ENCODE measurements at regions not wholly inside any gene's neighbourhood (a gene's known extent, or its start where the extent isn't known, plus 50 kb on each side); places are given as distances from the start of the nearest gene placed in this dataset.

DNA sequence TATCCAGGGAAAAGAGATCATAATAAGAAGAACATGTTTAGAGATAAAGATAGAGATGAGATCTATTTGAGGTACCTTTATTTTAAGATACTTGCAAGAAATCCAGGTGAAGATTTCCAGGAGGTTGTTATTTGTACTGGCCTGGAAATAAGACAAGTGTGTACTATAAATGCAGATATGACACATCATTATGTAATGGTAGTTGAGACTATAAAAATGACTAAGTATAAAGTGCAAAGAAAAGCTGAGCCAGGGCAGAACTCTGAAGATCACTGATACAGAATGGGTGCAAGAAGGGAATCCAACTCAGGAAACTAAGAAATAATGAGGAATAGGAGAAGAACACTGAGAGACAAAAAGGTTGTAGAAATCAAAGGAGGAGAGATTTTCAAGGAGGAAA lies 378.2 kb upstream of the PBX1 start:
- H3K9me3 Mint-ChIP-seq: peaks cover 16% of the 10 kb centered on the region
- H3K27ac Mint-ChIP-seq: no peak overlapping the region

DNA sequence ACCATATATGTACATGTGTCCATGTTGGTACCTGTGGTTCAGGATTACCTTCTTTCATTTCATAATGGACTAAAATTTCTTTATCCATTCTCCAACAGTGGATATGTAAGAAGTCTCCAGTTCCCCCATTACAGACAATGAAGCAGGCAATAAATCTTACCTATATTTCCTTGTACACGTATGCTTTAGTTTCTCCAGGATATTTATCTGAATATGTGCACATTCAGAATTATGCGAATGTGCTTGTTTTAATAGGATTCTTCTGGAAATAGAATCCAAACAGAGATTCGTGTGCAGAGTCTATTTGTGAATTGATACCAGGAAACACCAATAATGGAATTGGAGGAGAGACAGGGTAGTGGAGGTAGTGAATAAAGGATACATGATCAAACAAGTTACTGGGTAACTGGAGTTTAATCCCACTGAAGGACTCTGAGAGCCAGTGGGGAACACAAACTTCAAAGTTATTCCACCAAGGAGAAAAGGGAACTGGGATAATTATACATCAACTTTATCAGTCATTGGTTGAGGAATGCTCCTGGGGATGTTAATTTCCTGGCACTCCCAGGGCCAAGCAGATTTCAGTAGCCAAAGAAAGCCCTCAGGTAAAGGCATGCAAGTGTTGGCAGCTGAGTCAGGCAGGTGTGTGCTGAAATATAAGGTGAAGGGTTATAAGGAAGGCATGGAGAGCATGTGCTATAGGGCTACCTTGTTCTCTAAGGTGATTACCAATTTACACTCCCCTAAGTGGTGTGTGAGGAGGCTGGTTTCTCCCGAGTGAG lies 374.9 kb upstream of the PBX1 start:
- DNase-seq (ENCODE audit: low spot score) (no peak), ATAC-seq (no peak)
- no peak overlapping the region for H3K4me3 Mint-ChIP-seq
- no peaks in the 10 kb centered on the region for H3K36me3 Mint-ChIP-seq
- no peaks in the 10 kb centered on the region for H3K4me1 Mint-ChIP-seq (ENCODE audit: low read depth in 2 of 2)
- H3K27ac Mint-ChIP-seq: no peak overlapping the region
- peaks cover 16% of the 10 kb centered on the region for H3K9me3 Mint-ChIP-seq
- no peaks in the 10 kb centered on the region for H3K27me3 Mint-ChIP-seq

More for the DNA sequence above, 378.2 kb upstream of the PBX1 start:
- ATAC-seq (no peak), DNase-seq (ENCODE audit: low spot score) (no peak)
- no peaks in the 10 kb centered on the region for H3K4me1 Mint-ChIP-seq (ENCODE audit: low read depth in 2 of 2)
- no peaks in the 10 kb centered on the region for H3K27me3 Mint-ChIP-seq
- no peak overlapping the region for H3K4me3 Mint-ChIP-seq
- no peaks in the 10 kb centered on the region for H3K36me3 Mint-ChIP-seq

DNA sequence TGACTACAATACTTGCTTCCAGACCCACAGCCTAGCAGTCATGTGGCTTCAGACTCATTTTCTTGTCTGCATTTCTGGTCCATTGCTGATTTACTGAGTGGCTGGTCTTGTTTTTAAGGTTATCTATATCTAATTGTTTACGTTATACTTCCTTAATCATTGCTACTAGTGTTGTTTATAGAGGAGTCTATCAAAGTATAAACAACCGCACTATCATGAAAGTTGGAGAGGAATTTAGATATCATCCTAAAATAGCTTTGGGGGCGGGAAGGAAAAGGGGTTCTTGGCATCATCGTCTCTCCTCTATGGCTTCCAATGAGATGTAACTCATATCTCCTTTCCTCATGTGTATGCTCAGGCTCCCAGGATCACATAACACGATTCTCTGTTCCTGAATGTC lies 372.1 kb upstream of the PBX1 start:
- Mint-ChIP-seq H3K27ac (no peak overlapping the region), H3K27me3 (no peaks in the 10 kb centered on the region), H3K9me3 (peaks cover 13% of the 10 kb centered on the region), H3K4me1 (ENCODE audit: low read depth in 2 of 2) (no peaks in the 10 kb centered on the region), H3K4me3 (no peak overlapping the region), H3K36me3 (no peaks in the 10 kb centered on the region)
- DNase-seq (ENCODE audit: low spot score) (no peak), ATAC-seq (no peak)

DNA sequence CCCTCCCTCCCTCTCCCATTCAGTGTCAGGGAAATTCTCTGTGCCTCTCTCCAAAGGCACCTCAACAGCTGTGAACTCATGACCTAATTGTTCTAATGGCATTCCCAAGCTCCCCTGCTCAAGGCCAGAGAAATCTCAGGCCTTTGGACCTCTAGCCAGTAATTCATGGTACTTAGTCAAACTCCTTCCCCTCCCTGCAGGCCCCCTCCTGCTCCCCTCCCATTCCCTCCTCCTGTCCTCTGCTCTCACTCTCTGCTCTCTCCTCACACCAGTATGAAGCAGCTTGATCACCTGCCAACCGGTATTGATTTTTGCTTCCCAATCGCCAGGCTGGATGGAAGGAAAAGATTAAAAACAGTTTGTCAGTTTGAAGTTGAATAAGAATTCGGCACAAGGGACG lies 370.5 kb upstream of the PBX1 start:
- no peaks in the 10 kb centered on the region for H3K27me3 Mint-ChIP-seq
- H3K36me3 Mint-ChIP-seq: no peaks in the 10 kb centered on the region
- ATAC-seq: no peak

DNA sequence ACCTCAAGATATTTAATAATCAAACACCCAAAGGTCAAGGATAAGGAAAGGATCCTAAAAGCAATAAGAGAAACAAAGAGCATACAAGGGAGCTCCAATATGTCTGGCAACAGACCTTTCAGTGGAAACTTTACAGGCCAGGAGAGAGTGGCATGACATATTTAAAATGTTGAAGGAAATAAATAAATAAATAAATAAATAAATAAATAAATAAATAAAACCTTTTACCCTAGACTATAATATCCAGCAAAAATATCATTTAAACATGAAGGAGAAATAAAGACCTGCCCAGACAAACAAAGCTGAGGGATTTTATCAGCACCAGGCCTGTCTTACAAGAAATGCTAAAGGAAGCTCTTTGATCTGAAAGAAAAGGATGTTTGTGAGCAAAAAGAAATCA lies 367.8 kb upstream of the PBX1 start:
- Mint-ChIP-seq H3K36me3 (no peaks in the 10 kb centered on the region), H3K4me3 (no peak overlapping the region)

More for the DNA sequence above, 370.5 kb upstream of the PBX1 start:
- Mint-ChIP-seq H3K9me3 (peaks cover 22% of the 10 kb centered on the region), H3K4me1 (ENCODE audit: low read depth in 2 of 2) (no peaks in the 10 kb centered on the region), H3K4me3 (no peak overlapping the region), H3K27ac (no peak overlapping the region)
- DNase-seq (ENCODE audit: low spot score): no peak

DNA sequence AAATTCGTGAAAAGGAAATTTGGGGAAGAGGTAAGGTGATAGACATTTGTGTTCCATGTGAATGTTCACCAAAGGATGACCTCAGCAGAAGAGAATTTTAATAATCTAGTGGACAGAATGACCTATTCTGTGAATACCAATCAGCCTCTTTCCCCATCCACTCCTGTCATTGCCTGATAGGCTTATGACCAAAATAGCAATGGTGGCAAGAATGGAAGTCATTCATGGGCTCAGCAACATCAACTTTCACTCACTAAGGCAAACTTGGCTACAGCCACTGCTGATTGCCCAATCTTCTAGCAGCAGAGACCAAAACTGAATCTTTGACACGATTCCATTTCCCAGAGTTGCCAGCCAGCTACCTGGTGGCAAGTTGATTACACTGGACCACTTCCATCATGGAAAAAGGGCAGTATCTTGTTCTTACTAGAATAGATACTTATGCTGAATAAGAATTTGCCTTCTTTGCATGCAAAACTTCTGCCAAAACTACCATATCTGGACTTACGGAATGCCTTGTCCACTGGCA lies 348.7 kb upstream of the PBX1 start:
- Mint-ChIP-seq H3K9me3 (peaks cover 4% of the 10 kb centered on the region), H3K27ac (no peak overlapping the region), H3K4me3 (no peak overlapping the region), H3K27me3 (no peaks in the 10 kb centered on the region), H3K36me3 (no peaks in the 10 kb centered on the region), H3K4me1 (ENCODE audit: low read depth in 2 of 2) (no peaks in the 10 kb centered on the region)
- no peak for ATAC-seq
- DNase-seq (ENCODE audit: low spot score): no peak

More for the DNA sequence above, 367.8 kb upstream of the PBX1 start:
- DNase-seq (ENCODE audit: low spot score) (no peak), ATAC-seq (no peak)
- H3K27ac Mint-ChIP-seq: no peak overlapping the region
- no peaks in the 10 kb centered on the region for H3K4me1 Mint-ChIP-seq (ENCODE audit: low read depth in 2 of 2)
- H3K9me3 Mint-ChIP-seq: peaks cover 14% of the 10 kb centered on the region
- no peaks in the 10 kb centered on the region for H3K27me3 Mint-ChIP-seq

DNA sequence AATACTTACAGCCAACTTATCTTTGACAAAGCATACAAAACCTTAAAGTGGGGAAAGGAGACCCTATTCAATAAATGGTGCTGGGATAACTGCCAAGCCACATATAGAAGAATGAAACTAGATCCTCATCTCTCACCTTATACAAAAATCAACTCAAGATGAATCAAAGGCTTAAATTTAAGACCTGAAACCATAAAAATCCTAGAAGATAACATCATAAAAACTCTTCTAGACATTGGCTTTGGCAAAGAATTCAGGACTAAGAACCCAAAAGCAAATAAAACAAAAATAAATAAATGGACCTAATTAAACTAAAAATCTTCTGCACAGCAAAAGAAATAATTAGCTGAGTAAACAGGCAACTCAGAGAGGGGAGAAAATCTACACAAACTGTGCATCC lies 335.6 kb upstream of the PBX1 start:
- H3K27me3 Mint-ChIP-seq: no peaks in the 10 kb centered on the region
- H3K36me3 Mint-ChIP-seq: peaks cover 6% of the 10 kb centered on the region
- no peak overlapping the region for H3K27ac Mint-ChIP-seq
- ATAC-seq: no peak
- no peak for DNase-seq (ENCODE audit: low spot score)
- no peak overlapping the region for H3K4me3 Mint-ChIP-seq
- H3K9me3 Mint-ChIP-seq: peaks cover 12% of the 10 kb centered on the region
- no peaks in the 10 kb centered on the region for H3K4me1 Mint-ChIP-seq (ENCODE audit: low read depth in 2 of 2)

DNA sequence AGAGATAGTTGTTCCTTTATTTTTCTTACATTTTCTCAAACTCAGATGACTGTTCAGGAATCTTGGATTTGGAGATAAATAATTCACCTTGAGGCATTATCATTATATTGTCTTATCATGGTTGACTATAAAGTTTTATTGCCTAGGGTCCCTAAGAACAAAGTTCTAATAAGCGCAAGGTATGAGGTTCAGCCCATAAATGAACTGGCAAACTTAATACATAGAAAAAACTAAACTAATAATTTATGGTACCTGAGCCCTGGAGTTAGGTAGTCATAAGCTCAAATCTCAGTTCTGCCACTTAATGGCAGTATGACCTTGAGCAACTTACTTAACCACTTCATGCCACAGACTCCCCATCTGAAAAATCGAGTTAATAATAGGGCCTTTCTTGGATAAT lies 334.0 kb upstream of the PBX1 start:
- H3K36me3 Mint-ChIP-seq: no peaks in the 10 kb centered on the region
- no peak overlapping the region for H3K4me3 Mint-ChIP-seq
- no peaks in the 10 kb centered on the region for H3K27me3 Mint-ChIP-seq
- H3K27ac Mint-ChIP-seq: no peak overlapping the region
- DNase-seq (ENCODE audit: low spot score) (no peak), ATAC-seq (no peak)
- H3K4me1 Mint-ChIP-seq (ENCODE audit: low read depth in 2 of 2): no peaks in the 10 kb centered on the region
- H3K9me3 Mint-ChIP-seq: peaks cover 14% of the 10 kb centered on the region

DNA sequence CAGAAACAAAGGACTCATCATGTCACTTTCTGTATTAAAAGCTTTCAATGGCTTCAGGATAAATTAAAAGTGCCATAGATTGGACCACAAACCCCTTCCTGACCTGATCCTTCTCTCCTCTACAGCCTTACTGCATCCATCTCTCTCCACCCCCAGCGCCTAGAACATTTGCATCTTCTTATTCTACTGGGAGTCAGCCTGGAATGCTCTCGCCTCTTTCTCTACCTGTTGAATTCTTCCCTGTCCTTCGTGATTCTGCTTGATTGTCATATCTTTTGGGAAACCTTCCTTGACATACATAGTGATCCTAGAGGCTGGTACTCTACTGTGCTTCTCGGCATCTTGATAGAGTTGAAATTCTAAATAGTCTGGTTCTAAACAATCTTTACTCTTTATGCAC lies 332.0 kb upstream of the PBX1 start:
- no peaks in the 10 kb centered on the region for H3K4me1 Mint-ChIP-seq (ENCODE audit: low read depth in 2 of 2)
- H3K4me3 Mint-ChIP-seq: no peak overlapping the region
- DNase-seq (ENCODE audit: low spot score) (no peak), ATAC-seq (no peak)
- H3K36me3 Mint-ChIP-seq: no peaks in the 10 kb centered on the region
- H3K27ac Mint-ChIP-seq: no peak overlapping the region
- no peaks in the 10 kb centered on the region for H3K27me3 Mint-ChIP-seq
- H3K9me3 Mint-ChIP-seq: peaks cover 17% of the 10 kb centered on the region

DNA sequence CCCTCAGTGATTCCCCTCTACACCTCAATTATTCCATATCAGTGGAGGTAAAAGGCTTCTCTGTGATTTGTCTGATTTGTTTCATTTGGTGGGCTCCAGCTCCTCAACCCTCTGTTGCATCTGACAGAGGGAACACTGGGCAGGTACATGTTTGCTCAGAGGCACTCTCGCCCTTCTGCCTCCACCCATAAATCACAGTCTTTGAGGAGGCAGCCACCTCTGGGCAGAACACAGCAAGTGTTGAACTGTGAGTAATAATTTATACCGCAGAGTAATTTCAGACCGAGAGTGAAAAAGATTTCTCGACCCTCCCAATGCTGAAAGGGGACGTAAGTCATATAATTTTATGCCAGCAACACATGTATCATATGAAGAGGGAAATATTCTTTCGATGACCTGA lies 330.1 kb upstream of the PBX1 start:
- DNase-seq (ENCODE audit: low spot score) (no peak), ATAC-seq (no peak)
- H3K4me3 Mint-ChIP-seq: no peak overlapping the region
- no peaks in the 10 kb centered on the region for H3K36me3 Mint-ChIP-seq
- H3K27me3 Mint-ChIP-seq: no peaks in the 10 kb centered on the region
- H3K9me3 Mint-ChIP-seq: peaks cover 20% of the 10 kb centered on the region
- no peak overlapping the region for H3K27ac Mint-ChIP-seq
- H3K4me1 Mint-ChIP-seq (ENCODE audit: low read depth in 2 of 2): no peaks in the 10 kb centered on the region

DNA sequence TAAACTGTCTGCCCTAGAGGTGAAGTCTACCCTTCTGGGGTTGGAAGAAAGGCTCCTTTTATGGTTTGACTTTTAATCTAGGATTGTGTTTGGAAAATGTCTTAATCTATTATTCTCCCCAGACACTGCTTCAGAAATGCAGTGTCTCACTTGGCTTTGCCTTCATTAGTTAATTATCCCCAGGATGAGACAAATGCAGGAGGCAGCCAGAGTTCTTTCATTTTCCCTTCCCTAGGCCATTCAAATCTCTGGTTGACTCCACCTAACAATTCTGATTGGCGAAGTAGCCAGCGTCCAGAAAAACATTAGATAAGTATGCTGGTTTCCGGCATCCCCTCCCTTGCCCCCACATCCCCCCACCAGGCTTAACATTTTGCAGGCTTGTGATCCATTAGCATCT lies 325.8 kb upstream of the PBX1 start:
- H3K36me3 Mint-ChIP-seq: no peaks in the 10 kb centered on the region
- DNase-seq (ENCODE audit: low spot score) (no peak), ATAC-seq (no peak)
- peaks cover 10% of the 10 kb centered on the region for H3K9me3 Mint-ChIP-seq
- no peaks in the 10 kb centered on the region for H3K27me3 Mint-ChIP-seq
- no peak overlapping the region for H3K27ac Mint-ChIP-seq
- H3K4me3 Mint-ChIP-seq: no peak overlapping the region
- no peaks in the 10 kb centered on the region for H3K4me1 Mint-ChIP-seq (ENCODE audit: low read depth in 2 of 2)

DNA sequence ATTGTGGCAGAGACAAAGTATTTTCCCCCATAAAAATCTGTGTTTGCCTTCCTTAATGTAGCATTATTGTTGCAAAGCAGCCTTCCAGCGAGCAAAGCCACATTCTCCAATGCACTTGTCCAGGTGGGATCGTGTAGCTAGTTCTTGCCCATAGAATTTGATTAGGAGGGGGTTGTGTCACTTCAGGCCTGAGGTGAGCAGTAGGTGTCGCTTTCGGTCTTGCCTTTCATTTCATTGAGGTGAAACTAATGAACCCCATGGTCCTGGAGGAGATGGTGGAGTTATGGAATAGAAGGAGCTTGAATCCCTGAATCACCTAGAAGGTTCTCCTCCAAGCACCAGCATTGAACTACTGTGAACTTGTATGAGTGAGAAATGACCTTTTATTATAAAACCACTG lies 318.9 kb upstream of the PBX1 start:
- peaks cover 4% of the 10 kb centered on the region for H3K9me3 Mint-ChIP-seq
- ATAC-seq (no peak), DNase-seq (ENCODE audit: low spot score) (no peak)
- H3K36me3 Mint-ChIP-seq: no peaks in the 10 kb centered on the region
- H3K4me1 Mint-ChIP-seq (ENCODE audit: low read depth in 2 of 2): no peaks in the 10 kb centered on the region
- no peak overlapping the region for H3K4me3 Mint-ChIP-seq
- H3K27me3 Mint-ChIP-seq: no peaks in the 10 kb centered on the region
- H3K27ac Mint-ChIP-seq: no peak overlapping the region

DNA sequence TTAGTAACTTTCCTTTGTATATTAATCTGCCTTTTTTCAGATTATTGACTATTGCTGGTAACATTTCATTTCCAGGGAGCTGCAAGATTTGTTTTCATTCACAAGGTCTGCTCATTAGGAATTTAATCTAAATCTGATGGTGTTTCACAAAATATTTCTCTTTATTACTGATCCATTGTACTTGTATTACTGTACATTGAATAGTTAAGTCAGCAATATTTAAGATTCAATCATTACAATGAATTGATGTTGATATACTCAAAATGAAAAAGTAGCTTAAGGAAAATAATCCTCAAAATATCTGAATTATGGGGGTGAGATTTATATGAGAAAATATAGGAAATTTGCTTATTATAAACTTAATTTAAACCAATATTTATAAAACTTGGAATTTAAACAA lies 308.6 kb upstream of the PBX1 start:
- H3K27me3 Mint-ChIP-seq: no peaks in the 10 kb centered on the region
- no peak overlapping the region for H3K4me3 Mint-ChIP-seq
- H3K27ac Mint-ChIP-seq: no peak overlapping the region
- no peaks in the 10 kb centered on the region for H3K4me1 Mint-ChIP-seq (ENCODE audit: low read depth in 2 of 2)
- H3K36me3 Mint-ChIP-seq: no peaks in the 10 kb centered on the region
- peaks cover 19% of the 10 kb centered on the region for H3K9me3 Mint-ChIP-seq
- ATAC-seq (no peak), DNase-seq (ENCODE audit: low spot score) (no peak)

DNA sequence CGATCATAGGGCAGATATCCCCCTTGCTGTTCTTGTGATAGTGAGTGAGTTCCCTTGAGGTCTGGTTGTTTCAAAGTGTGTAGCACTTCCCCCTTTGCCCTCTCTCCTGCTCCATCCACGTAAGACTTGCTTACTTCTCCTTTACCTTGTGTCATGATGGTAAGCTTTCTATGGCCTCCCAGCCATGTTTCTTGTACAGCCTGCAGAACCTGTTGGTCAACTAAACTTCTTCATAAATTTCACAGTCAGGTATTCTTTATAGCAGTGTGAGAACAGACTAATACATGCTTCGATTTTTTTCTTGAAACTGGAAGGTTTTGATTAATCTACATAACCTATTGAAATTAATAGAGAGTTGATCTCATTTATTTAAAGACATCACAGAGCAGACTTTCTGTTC lies 302.5 kb upstream of the PBX1 start:
- ATAC-seq: no peak
- H3K36me3 Mint-ChIP-seq: no peaks in the 10 kb centered on the region

More for the DNA sequence above, 302.5 kb upstream of the PBX1 start:
- no peak overlapping the region for H3K4me3 Mint-ChIP-seq
- no peak for DNase-seq (ENCODE audit: low spot score)
- H3K9me3 Mint-ChIP-seq: peaks cover 20% of the 10 kb centered on the region
- no peak overlapping the region for H3K27ac Mint-ChIP-seq
- H3K4me1 Mint-ChIP-seq (ENCODE audit: low read depth in 2 of 2): no peaks in the 10 kb centered on the region
- H3K27me3 Mint-ChIP-seq: no peaks in the 10 kb centered on the region

All from natural killer cell treated with Interleukin-12 subunit alpha and Interleukin-12 subunit beta and Interleukin-15 and Interleukin-18, amount 100 ng/mL, for 72 hours (primary cell).